T-helper 2 cell treated with Interferon-gamma antibody and Interleukin-4, amounts not matched to agents 5 μg/mL and 100 μg/mL, for 36 hours (primary cell): ENCODE measurements at regions not wholly inside any gene's neighbourhood (a gene's known extent, or its start where the extent isn't known, plus 50 kb on each side); places are given as distances from the start of the nearest gene placed in this dataset.
"Not testable (repeated sequence)": the region's sequence is repeated elsewhere in the genome, so short reads cannot be mapped to it uniquely, and the experiment has no call there.

ENCODE experiments used
- DNase-seq: peaks from one replicate; pipeline ENCODE4 v3.0.0; 2021; ENCODE audit warnings: low spot score
- H3K27ac Mint-ChIP-seq: one replicate; pipeline ENCODE4 v1.8.0; 2021; ENCODE audit warnings: mild to moderate bottlenecking, mixed read lengths
- H3K27me3 Mint-ChIP-seq: one replicate; pipeline ENCODE4 v1.8.0; 2021; ENCODE audit warnings: low read depth, mixed read lengths
- H3K36me3 Mint-ChIP-seq: one replicate; pipeline ENCODE4 v1.8.0; 2021; ENCODE audit warnings: low read depth, mixed read lengths
- H3K4me1 Mint-ChIP-seq: one replicate; pipeline ENCODE4 v1.8.0; 2021; ENCODE audit warnings: low read depth, mixed read lengths
- H3K4me3 Mint-ChIP-seq: one replicate; pipeline ENCODE4 v1.8.0; 2022; ENCODE audit warnings: mild to moderate bottlenecking, moderate library complexity, mixed read lengths
- H3K9me3 Mint-ChIP-seq: one replicate; pipeline ENCODE4 v1.8.0; 2021; ENCODE audit warnings: mixed read lengths

- Mint-ChIP-seq H3K36me3 (peaks cover 13% of the 10 kb centered on the region), H3K27ac (no peak overlapping the region), H3K9me3 (peaks cover 20% of the 10 kb centered on the region), H3K4me1 (peaks cover 40% of the 10 kb centered on the region), H3K27me3 (peaks cover 2% of the 10 kb centered on the region), H3K4me3 (no peak overlapping the region)
- no peak for DNase-seq
These were observed 225.0 kb upstream of the ZNF217 start for GRCh38 chr20:53818457-53819177.

DNA sequence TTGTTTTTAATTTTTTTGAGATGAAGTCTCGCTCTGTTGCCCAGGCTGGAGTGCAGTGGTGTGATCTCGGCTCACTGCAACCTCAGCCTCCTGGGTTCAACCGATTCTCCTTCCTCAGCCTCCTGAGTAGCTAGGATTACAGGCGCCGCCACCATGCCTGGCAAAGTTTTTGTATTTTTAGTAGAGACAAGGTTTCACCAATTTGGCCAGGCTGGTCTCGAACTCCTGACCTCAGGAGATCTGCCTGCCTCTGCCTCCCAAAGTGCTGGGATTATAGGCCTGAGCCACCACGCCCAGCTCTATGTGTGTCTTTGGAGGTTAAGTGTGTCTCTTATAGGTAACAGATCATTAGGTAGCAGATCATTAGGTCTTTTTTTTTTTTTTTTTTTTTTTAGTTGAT is 223.9 kb upstream of the ZNF217 start:
- not testable (repeated sequence) for H3K4me3 Mint-ChIP-seq, H3K27ac Mint-ChIP-seq, H3K27me3 Mint-ChIP-seq, DNase-seq
- peaks cover 13% of the 10 kb centered on the region for H3K36me3 Mint-ChIP-seq
- peaks cover 20% of the 10 kb centered on the region for H3K9me3 Mint-ChIP-seq
- H3K4me1 Mint-ChIP-seq = peaks cover 40% of the 10 kb centered on the region

DNA sequence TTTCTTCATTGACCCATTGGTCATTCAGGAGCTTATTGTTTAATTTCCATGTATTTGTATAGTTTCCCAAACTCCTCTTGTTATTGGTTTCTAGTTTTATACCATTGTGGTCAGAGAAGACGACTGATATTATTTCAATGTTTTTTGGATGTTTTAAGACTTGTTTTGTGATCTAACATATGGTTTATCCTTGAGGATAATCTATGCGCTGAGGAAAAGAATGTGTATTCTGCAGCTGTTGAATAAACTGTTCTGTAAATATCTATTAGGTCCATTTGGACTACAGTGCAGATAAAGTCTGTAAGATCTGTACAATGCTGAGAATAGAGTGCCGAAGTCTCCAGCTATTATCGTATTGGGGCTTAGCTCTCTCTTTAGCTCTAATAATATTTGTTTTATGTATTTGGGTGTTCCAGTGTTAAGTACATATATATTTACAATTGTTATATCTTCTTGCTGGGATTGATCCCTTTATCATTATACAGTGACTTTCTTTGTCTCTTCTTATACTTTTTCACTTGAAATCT is 223.3 kb upstream of the ZNF217 start:
- no peak overlapping the region for H3K4me3 Mint-ChIP-seq
- H3K9me3 Mint-ChIP-seq = peaks cover 20% of the 10 kb centered on the region
- H3K36me3 Mint-ChIP-seq = peaks cover 13% of the 10 kb centered on the region
- DNase-seq = no peak
- H3K27ac Mint-ChIP-seq = no peak overlapping the region
- peaks cover 40% of the 10 kb centered on the region for H3K4me1 Mint-ChIP-seq
- peaks cover 2% of the 10 kb centered on the region for H3K27me3 Mint-ChIP-seq

- Mint-ChIP-seq H3K27ac (no peak overlapping the region), H3K36me3 (peaks cover 13% of the 10 kb centered on the region), H3K9me3 (peaks cover 20% of the 10 kb centered on the region), H3K27me3 (peaks cover 2% of the 10 kb centered on the region), H3K4me3 (no peak overlapping the region), H3K4me1 (peaks cover 39% of the 10 kb centered on the region)
- no peak for DNase-seq
These were observed 221.9 kb upstream of the ZNF217 start for GRCh38 chr20:53815509-53815908.

DNA sequence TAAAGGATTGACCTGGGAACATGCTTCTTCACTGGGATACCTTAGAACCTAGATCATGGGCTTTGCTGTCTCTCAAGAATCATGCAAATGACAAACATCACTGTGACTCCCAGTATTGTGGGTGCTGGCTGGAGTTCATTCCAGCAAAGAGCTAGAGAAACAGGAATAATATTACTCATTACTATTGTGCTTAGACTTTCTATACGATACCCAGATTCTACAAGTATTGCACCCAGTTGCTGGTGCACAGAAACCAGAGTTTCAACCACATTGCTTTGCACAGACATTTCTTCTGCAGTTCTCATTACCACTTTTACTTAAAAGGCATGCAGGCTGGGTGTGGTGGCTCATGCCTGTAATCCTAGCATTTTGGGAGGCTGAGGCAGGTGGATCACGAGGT is 220.4 kb upstream of the ZNF217 start:
- Mint-ChIP-seq H3K4me1 (peaks cover 39% of the 10 kb centered on the region), H3K27me3 (peaks cover 2% of the 10 kb centered on the region), H3K9me3 (peaks cover 16% of the 10 kb centered on the region), H3K36me3 (peaks cover 12% of the 10 kb centered on the region), H3K27ac (no peak overlapping the region), H3K4me3 (no peak overlapping the region)
- no peak for DNase-seq

- H3K36me3 Mint-ChIP-seq = peaks cover 9% of the 10 kb centered on the region
- peaks cover 11% of the 10 kb centered on the region for H3K9me3 Mint-ChIP-seq
- peaks cover 1% of the 10 kb centered on the region for H3K27me3 Mint-ChIP-seq
- no peak overlapping the region for H3K27ac Mint-ChIP-seq
- no peak for DNase-seq
- H3K4me1 Mint-ChIP-seq = peaks cover 37% of the 10 kb centered on the region
- no peak overlapping the region for H3K4me3 Mint-ChIP-seq
These were observed 220.0 kb upstream of the ZNF217 start for GRCh38 chr20:53813636-53814035.

- Mint-ChIP-seq H3K27ac (peak overlapping the region; percentile 49), H3K9me3 (no peaks in the 10 kb centered on the region), H3K4me1 (peaks cover 25% of the 10 kb centered on the region), H3K27me3 (no peaks in the 10 kb centered on the region), H3K36me3 (peaks cover 4% of the 10 kb centered on the region), H3K4me3 (no peak overlapping the region)
- no peak for DNase-seq
These were observed 217.9 kb upstream of the ZNF217 start for GRCh38 chr20:53811577-53811976.

- Mint-ChIP-seq H3K27ac (no peak overlapping the region), H3K4me1 (peaks cover 20% of the 10 kb centered on the region), H3K9me3 (no peaks in the 10 kb centered on the region), H3K4me3 (no peak overlapping the region), H3K36me3 (peaks cover 3% of the 10 kb centered on the region), H3K27me3 (no peaks in the 10 kb centered on the region)
- no peak for DNase-seq
These were observed 217.2 kb upstream of the ZNF217 start for GRCh38 chr20:53810661-53811355.

DNA sequence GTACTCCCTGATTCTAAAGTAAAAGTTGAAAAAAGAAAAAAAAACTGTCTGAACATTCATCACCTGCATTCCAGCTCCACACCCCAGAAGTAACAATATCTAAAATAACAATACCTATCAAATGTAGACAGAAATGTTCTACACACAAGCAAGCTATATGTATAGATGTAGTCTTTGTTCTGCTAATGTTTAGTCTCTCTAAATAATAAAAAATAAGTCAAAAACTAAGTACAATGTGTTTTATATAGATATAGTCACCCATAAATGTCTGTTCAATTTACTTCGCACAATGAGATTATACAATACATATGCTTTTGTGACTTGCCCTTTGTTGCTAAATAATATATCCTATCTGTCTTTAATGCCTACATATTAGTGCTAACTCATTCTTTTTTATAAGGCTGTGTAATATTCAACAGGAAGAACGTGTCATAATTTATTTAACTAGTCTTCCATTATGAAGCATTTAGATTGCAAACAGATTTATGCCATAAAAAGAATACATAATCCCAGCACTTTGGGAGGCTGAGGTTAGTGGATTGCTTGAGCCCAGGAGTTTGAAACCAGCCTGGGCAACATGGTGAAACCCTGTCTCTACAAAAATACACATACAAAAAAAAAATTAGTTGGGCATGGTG is 216.2 kb upstream of the ZNF217 start:
- Mint-ChIP-seq H3K27ac (no peak overlapping the region), H3K9me3 (no peaks in the 10 kb centered on the region), H3K4me1 (peaks cover 11% of the 10 kb centered on the region), H3K36me3 (no peaks in the 10 kb centered on the region), H3K27me3 (no peaks in the 10 kb centered on the region), H3K4me3 (no peak overlapping the region)
- no peak for DNase-seq

- Mint-ChIP-seq H3K27ac (no peak overlapping the region), H3K27me3 (no peaks in the 10 kb centered on the region), H3K4me3 (no peak overlapping the region), H3K4me1 (peaks cover 6% of the 10 kb centered on the region), H3K9me3 (no peaks in the 10 kb centered on the region), H3K36me3 (no peaks in the 10 kb centered on the region)
- no peak for DNase-seq
These were observed 215.6 kb upstream of the ZNF217 start for GRCh38 chr20:53809217-53809616.

- Mint-ChIP-seq H3K27me3 (no peaks in the 10 kb centered on the region), H3K27ac (no peak overlapping the region), H3K9me3 (no peaks in the 10 kb centered on the region), H3K4me1 (peaks cover 1% of the 10 kb centered on the region), H3K4me3 (no peak overlapping the region), H3K36me3 (no peaks in the 10 kb centered on the region)
- DNase-seq = no peak
These were observed 215.1 kb upstream of the ZNF217 start for GRCh38 chr20:53808733-53809132.

GRCh38 chr20:53808302-53808701 is 214.7 kb upstream of the ZNF217 start:
- H3K9me3 Mint-ChIP-seq, H3K4me3 Mint-ChIP-seq, DNase-seq, H3K27ac Mint-ChIP-seq, H3K27me3 Mint-ChIP-seq, H3K4me1 Mint-ChIP-seq, H3K36me3 Mint-ChIP-seq: not testable (repeated sequence)

GRCh38 chr20:53806683-53807401 is 213.2 kb upstream of the ZNF217 start:
- no peaks in the 10 kb centered on the region for H3K36me3 Mint-ChIP-seq
- H3K4me3 Mint-ChIP-seq = no peak overlapping the region
- no peak overlapping the region for H3K27ac Mint-ChIP-seq
- H3K9me3 Mint-ChIP-seq = no peaks in the 10 kb centered on the region
- DNase-seq = no peak
- no peaks in the 10 kb centered on the region for H3K27me3 Mint-ChIP-seq
- H3K4me1 Mint-ChIP-seq = no peaks in the 10 kb centered on the region
